ENCODE measurements at regions not wholly inside any gene's neighbourhood (a gene's known extent, or its start where the extent isn't known, plus 50 kb on each side); places are given as distances from the start of the nearest gene placed in this dataset.
"Not testable (repeated sequence)": the region's sequence is repeated elsewhere in the genome, so short reads cannot be mapped to it uniquely, and the experiment has no call there.

DNA sequence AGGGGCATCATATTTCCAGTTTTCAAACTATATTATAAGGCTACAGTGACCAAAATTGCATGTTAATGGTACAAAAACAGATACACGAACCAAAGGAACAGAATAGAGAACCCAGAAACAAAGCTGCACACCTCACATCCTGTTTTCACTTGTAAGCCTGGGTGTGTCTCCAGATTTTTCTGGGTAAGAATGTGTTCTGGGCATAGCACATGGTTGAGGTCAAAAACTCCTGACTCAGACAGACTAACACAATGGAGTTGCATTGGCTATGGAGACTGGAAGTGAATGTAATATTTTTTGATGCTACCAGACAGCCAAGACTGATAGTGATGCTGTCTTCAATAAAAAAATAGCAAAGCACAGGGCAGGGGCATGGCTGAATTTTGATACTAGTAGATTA is 1175.2 kb downstream of the NXPH1 start:
- intact Hi-C loops (cut with DNase I), result no loop called here
- no peak for DNase-seq (ENCODE audit: low spot score)
- no peak for ATAC-seq

DNA sequence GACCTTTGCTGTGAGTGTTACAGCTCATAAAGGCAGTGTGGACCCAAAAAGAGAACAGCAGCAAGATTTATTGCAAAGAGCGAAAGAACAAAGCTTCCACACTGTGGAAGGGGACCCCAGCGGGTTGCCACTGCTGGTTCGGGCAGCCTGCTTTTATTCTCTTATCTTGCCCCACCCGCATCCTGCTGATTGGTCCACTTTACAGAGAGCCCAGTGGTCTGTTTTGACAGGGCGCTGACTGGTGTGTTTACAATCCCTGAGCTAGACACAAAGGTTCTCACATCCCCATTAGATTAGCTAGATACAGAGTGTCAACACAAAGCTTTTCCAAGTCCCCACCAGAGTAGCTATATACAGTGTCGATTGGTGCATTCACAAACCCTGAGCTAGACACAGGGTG is 1187.5 kb downstream of the NXPH1 start:
- DNase-seq (ENCODE audit: low spot score); ATAC-seq; intact Hi-C loops (cut with DNase I): not testable (repeated sequence)

- not testable (repeated sequence) for ATAC-seq; DNase-seq (ENCODE audit: low spot score)
Observed at GRCh38 chr7:9621306-9621902, 1188.0 kb downstream of the NXPH1 start.

DNA sequence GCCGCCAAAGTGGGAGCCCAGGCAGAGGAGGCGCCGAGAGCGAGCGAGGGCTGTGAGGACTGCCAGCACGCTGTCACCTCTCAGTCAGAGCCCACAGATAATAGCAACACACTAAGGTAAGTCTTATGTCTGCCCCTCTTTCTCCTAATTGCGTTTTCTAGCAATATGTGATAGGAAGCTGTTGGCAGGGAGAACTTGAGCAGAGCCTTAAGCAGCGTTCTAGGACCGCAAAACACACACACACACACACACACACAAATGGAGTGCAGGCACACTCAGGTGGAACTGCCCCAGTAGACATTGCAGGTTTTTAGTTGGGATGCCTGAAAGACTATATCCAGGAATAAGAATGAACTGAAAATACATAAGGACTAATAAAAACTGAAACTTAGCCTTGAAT is 1188.5 kb downstream of the NXPH1 start:
- ATAC-seq (no peak), DNase-seq (ENCODE audit: low spot score) (no peak)
- intact Hi-C loops (cut with DNase I), result no loop called here

More at GRCh38 chr7:9621306-9621902, 1188.0 kb downstream of the NXPH1 start:
- intact Hi-C loops (cut with DNase I), result not testable (repeated sequence)

DNA sequence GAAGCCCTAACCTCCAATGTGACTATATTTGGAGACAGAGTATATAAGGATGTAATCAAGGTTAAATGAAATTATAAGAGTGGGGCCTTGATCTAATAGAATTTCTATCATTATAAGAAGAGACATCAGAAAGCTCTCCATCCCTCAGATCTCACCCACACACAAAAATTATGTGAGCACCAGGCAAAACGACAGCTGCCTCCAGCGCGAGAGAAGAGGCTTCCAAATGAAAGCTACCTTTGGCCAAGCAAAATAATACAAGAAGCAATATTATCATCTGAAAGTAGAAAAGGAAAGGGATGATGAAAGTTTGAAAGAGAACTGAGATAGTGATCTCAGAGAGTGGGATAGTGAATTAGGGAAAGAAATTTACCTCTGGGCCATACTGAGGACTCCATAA is 1192.5 kb downstream of the NXPH1 start:
- intact Hi-C loops (cut with DNase I), result no loop called here
- DNase-seq (ENCODE audit: low spot score) (no peak), ATAC-seq (no peak)

DNA sequence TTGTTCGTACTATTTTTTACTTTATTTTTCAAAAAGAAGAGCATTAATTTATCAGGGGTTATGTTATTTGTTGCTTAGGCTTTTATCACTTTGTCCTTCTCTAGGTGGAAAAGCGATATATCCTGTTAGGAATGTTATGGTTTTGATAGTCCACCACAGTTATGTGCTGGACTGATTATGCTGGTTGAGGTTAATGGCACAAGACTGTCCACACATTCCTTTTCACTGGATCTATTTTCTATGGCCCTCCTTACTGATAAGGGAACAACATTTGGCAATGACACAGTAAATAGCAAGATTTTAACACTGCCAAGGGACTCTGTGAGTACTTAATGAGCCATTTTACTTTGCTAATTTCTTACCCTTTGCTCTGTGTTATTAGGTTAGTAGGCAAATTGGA is 1212.3 kb downstream of the NXPH1 start:
- DNase-seq (ENCODE audit: low spot score) (no peak), ATAC-seq (no peak)
- intact Hi-C loops (cut with DNase I), result no loop called here

DNA sequence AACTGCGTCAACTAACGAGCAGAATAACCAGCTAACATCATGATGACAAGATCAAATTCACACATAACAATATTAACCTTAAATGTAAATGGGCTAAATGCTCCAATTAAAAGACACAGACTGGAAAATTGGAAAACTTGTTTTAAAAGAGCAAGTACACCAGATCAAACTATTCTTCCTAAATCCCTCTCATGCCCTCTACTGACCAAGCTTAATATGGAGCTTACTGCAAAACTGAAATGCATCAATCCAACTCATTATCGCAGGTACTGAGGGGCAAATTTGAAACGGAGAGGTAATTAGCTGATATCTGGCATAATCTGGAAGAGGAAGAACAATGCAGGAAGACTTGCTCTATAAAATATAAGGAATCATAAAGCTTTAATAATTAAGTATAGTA is 1223.8 kb downstream of the NXPH1 start:
- ATAC-seq, result no peak
- no peak for DNase-seq (ENCODE audit: low spot score)
- intact Hi-C loops (cut with DNase I), result no loop called here

DNA sequence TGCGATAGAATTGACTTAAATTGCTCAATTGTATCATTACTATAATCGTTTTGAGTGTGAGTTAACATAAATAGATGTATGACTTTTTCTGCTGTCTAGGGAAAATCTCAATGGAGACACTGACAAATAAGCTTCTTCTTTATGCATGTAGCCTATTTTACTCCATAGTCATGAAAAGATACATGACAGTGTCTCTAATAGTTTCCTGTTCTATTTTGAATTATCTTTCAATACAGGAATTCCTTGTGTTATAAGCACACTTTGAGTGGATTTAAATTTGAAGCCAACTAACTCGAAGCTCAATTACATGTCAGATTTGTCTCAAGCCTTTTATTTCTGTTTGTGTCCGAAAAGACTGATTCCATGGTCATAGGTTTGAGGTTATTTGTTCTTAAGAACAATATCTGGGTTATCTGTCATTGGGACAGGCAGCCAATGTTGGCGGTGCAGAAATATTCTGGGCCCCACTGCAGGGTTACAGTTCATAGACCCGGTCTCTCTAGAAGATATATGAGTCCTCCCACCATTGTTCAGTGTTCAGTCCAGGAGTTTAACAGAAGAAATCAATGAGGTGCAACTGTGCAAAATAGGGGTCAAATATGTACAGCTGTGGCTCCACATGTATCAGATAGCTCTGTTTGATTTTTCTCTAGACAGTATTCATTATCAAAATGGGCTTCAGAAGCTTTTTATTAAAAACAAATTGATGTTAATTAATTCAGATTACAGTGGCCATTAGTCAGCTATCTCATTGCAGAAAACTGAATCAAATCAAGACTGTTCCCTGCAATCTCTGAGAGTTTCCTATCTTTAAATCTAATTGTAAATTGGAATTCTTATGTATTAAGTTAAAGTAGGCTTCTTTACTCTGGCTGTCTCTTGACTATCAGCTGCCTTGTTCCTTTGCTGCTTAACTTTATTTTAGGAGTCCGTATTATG is 1238.8 kb downstream of the NXPH1 start:
- ATAC-seq (no peak), DNase-seq (ENCODE audit: low spot score) (no peak)
- intact Hi-C loops (cut with DNase I), result no loop called here

DNA sequence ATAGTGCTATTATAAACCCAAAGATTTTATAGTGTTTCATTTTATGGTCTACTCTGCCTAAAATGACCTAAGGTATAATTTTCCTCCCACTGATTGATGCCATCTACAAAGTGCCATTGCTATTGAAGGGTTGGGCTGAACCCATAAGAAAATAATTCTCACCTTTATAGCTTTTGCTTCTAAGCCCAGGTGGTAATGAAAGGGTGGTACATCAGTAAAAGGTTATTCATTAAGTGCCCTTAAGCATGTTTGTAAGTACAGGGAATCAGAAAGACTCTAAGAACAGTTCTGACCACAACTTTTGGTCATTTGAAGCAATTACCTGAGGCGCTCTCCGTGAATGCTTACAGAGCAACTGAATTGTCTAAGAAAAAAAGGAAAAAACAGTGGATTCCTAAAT is 1247.3 kb downstream of the NXPH1 start:
- intact Hi-C loops (cut with DNase I), result no loop called here
- DNase-seq (ENCODE audit: low spot score) (no peak), ATAC-seq (no peak)

GRCh38 chr7:9681284-9681683 is 1247.9 kb downstream of the NXPH1 start:
- ATAC-seq, result no peak
- DNase-seq (ENCODE audit: low spot score), result no peak
- intact Hi-C loops (cut with DNase I), result no loop called here

- DNase-seq (ENCODE audit: low spot score) (no peak), ATAC-seq (no peak)
- intact Hi-C loops (cut with DNase I), result no loop called here
Observed at GRCh38 chr7:9691286-9691685, 1257.9 kb downstream of the NXPH1 start.

DNA sequence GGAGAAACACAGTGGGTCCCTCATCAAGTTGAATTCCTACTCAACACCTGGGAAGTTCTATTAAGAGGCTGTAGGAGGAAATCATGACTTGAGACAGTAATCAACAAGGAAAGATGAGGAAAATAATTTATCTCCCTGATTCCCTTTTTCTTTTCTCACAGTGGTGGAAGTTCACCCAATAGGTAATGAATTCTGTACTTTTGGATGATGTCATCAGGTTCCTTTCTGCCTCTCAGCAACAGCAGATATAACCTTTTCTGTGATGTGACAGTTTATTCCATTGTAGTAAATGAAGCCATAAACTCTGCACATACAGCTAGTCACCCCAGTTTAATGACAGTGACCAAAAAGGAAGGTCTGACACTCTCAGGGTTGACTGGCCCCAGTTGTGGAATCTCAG is 1265.0 kb downstream of the NXPH1 start:
- intact Hi-C loops (cut with DNase I), result no loop called here
- no peak for DNase-seq (ENCODE audit: low spot score)
- no peak for ATAC-seq

GRCh38 chr7:9709216-9709615 is 1264.5 kb upstream of the PHF14 start:
- DNase-seq (ENCODE audit: low spot score) (no peak), ATAC-seq (no peak)
- intact Hi-C loops (cut with DNase I), result no loop called here

DNA sequence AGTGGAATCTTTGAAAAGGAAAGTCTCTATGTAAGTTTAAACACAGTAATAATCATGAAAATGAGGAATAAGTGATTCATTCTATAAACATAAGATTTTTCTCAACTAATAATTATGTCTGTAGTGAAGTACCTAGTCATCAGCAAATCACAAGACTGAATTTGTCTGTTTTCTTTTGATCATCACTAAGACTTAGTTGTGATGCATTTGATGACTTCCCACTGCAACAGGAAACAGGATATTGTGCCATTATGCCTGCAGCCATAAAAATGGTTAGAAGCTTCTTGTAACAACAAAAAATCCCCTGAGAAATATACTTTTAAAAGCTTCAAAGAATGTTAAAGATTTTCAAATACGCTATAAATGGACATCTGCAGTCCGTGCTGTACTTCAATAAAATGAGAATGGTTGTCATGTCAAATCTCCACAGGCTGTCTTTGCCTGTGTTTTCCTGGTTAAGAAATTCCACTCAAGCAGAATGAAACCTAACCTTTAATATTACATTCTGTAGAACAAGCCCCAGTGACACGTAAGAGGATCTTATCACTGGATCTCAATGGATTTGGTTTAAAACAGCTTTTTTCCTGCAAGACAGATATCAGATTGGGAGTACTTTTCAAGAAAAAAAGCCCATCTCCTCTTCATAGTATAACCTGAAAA is 1262.3 kb upstream of the PHF14 start:
- DNase-seq (ENCODE audit: low spot score) (no peak), ATAC-seq (no peak)
- intact Hi-C loops (cut with DNase I), result no loop called here

DNA sequence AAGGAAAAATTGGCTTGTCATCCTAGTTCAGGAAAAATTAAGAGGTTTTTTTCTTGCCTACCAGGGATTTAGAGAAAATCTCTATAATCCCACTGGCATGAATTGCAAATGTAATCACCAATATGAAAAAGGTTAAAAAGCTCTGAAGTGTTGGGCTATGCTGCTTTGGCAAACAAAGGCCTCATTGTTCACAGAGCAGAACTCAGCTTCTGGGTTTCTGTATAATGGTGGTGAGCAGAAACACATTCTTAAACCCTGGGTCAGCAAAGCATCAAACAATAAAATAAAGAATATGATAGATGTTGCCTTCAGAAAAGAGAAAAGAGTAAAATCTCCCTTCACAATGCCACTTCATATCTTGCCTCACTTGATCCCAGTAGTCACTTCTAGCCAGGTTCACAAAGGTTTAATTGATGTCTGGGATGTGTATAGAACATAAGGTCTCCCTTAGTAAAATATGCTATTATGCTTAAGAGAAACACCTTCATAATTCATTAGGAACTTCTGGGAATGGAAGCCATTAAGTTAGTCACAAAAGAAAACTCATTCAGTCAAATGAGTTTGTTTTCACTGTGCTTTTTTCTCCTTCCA is 1255.5 kb upstream of the PHF14 start:
- intact Hi-C loops (cut with DNase I), result no loop called here
- DNase-seq (ENCODE audit: low spot score) (no peak), ATAC-seq (no peak)

DNA sequence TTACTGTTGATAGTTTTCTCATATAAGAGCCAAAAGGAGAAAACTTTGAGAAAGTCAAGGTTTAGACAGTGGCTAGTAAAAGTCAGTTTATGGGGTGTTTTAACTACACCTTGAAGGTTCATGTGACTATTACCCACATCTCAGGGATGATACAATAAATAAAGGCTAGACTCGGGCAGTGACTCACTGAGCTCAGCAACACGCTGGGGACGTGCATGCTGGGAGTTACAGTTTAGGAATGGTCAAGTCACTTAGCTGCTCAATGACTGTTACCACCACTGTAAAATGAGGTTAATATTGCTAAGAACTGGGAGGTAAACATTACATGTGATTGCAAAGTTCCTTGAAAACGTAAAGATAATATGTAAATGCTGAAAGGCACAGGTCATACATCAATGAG is 1254.4 kb upstream of the PHF14 start:
- intact Hi-C loops (cut with DNase I), result no loop called here
- ATAC-seq (no peak), DNase-seq (ENCODE audit: low spot score) (no peak)

- DNase-seq (ENCODE audit: low spot score) (no peak), ATAC-seq (no peak)
- intact Hi-C loops (cut with DNase I), result no loop called here
Observed at GRCh38 chr7:9719721-9720120, 1254.0 kb upstream of the PHF14 start.

DNA sequence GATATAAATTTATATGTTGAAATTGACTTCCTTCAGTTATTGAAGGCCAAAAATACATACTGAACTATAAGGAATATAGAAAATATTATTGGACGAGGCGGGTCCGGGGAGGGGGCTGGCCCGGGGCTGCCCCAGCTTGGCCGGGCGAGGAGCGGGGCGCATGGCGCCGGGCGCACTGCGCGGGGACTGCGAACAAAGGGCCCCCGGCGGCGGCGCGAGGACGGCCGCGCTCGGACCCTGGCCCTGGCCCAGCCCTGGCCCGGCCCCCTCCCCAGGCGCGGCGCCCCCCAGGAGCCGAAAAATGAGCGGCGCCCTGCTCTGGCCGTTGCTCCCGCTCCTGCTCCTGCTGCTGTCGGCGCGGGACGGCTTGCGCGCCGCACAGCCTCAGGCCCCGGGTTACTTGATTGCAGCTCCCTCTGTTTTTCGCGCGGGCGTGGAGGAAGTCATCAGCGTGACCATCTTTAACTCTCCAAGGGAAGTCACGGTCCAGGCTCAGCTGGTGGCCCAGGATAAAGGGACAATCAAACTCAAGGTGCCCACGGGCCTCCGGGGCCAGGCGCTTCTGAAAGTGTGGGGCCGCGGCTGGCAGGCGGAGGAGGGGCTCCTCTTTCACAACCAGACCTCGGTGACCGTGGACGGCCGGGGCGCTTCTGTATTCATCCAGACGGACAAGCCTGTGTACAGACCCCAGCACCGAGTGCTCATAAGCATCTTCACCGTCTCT is 1247.6 kb upstream of the PHF14 start:
- ATAC-seq, result not testable (repeated sequence)

DNA sequence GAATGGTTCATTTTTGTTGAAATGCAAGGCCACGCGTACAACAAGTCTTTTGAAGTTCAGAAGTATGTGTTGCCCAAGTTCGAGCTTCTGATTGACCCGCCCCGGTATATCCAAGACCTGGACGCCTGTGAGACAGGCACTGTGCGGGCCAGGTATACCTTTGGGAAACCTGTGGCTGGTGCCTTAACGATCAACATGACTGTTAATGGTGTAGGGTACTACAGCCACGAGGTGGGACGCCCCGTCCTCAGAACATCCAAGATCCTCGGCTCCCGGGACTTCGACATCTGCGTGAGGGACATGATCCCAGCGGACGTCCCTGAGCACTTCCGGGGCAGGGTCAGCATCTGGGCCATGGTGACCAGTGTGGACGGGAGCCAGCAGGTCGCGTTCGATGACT is 1246.9 kb upstream of the PHF14 start:
- peak; percentile 20 for ATAC-seq
- DNase-seq (ENCODE audit: low spot score); intact Hi-C loops (cut with DNase I): not testable (repeated sequence)

More for the DNA sequence above, 1247.6 kb upstream of the PHF14 start:
- DNase-seq (ENCODE audit: low spot score); intact Hi-C loops (cut with DNase I): not testable (repeated sequence)

Data from sciatic nerve (tissue), 2 donors.